IPS DF 6.9 (cell line): ENCODE measurements at regions not wholly inside any gene's neighbourhood (a gene's known extent, or its start where the extent isn't known, plus 50 kb on each side); places are given as distances from the start of the nearest gene placed in this dataset.

Experiments used
- DNase-seq: peaks from one replicate; pipeline ENCODE4 v3.0.0-alpha.2; 2013; ENCODE audit warnings: low read depth, low spot score
- H3K27ac ChIP-seq: one replicate; pipeline ENCODE4 v1.5.1; 2013; ENCODE audit warnings: low read length, control low read depth
- H3K27me3 ChIP-seq: 2 replicates; pipeline ENCODE4 v1.6.1; 2013; ENCODE audit warnings: mild to moderate bottlenecking, low read length; ENCODE audit not compliant: control insufficient read depth, insufficient read depth
- H3K36me3 ChIP-seq: 2 replicates; pipeline ENCODE4 v1.6.1; 2013; ENCODE audit warnings: low read length; ENCODE audit not compliant: control insufficient read depth, insufficient read depth
- H3K4me1 ChIP-seq: 2 replicates; pipeline ENCODE4 v1.6.1; 2013; ENCODE audit warnings: low read length; ENCODE audit not compliant: control insufficient read depth, insufficient read depth
- H3K4me3 ChIP-seq: 2 replicates; pipeline ENCODE4 v1.5.1; 2013; ENCODE audit warnings: mild to moderate bottlenecking, low read length
- H3K9me3 ChIP-seq: 2 replicates; pipeline ENCODE4 v1.6.1; 2013; ENCODE audit warnings: low read length, inconsistent platforms; ENCODE audit not compliant: control insufficient read depth, insufficient read depth
- WGBS: extraction: QIAGEN DNeasy Blood & Tissue Kit; methylation state at CpG from one replicate; pipeline ENCODE4 v1.1.7; 2013; ENCODE audit warnings: mixed read lengths, missing lambda C conversion rate; ENCODE audit not compliant: insufficient read length, insufficient coverage; 5-methylcytosine and 5-hydroxymethylcytosine counted together

GRCh38 chr2:184520441-184520840, 77.9 kb upstream of the ZNF804A start:
- H3K9me3 ChIP-seq: no peaks in the 10 kb centered on the region
- no peaks in the 10 kb centered on the region for H3K36me3 ChIP-seq
- no peak for DNase-seq
- no peaks in the 10 kb centered on the region for H3K27me3 ChIP-seq
- no CpG with 5 or more reads among the region's 1 CpG for WGBS
- no peak overlapping the region for H3K27ac ChIP-seq
- no peaks in the 10 kb centered on the region for H3K4me1 ChIP-seq
- H3K4me3 ChIP-seq: no peak overlapping the region

- Histone ChIP-seq H3K9me3 (no peaks in the 10 kb centered on the region; the same call in 1 of the 2 replicates), H3K4me1 (no peaks in the 10 kb centered on the region), H3K27ac (no peak overlapping the region), H3K4me3 (no peak overlapping the region), H3K36me3 (peaks cover 3% of the 10 kb centered on the region; the same call in 1 of the 2 replicates), H3K27me3 (no peaks in the 10 kb centered on the region)
- no CpG with 5 or more reads among the region's 11 CpGs for WGBS
- no peak for DNase-seq
Measured at GRCh38 chr2:184523732-184524131, 74.6 kb upstream of the ZNF804A start.

- H3K9me3 ChIP-seq: no peaks in the 10 kb centered on the region; the same call in 1 of the 2 replicates
- WGBS: no CpG with 5 or more reads among the region's 16 CpGs
- DNase-seq: no peak
- H3K27me3 ChIP-seq: no peaks in the 10 kb centered on the region
- peaks cover 3% of the 10 kb centered on the region; the same call in 1 of the 2 replicates for H3K36me3 ChIP-seq
- no peak overlapping the region for H3K4me3 ChIP-seq
- no peaks in the 10 kb centered on the region for H3K4me1 ChIP-seq
- H3K27ac ChIP-seq: no peak overlapping the region
Measured at GRCh38 chr2:184524551-184525382, 73.6 kb upstream of the ZNF804A start.

GRCh38 chr2:184527058-184527457, 71.3 kb upstream of the ZNF804A start:
- Histone ChIP-seq H3K4me1 (no peaks in the 10 kb centered on the region), H3K9me3 (no peaks in the 10 kb centered on the region; the same call in 1 of the 2 replicates), H3K27ac (no peak overlapping the region), H3K4me3 (no peak overlapping the region), H3K27me3 (no peaks in the 10 kb centered on the region), H3K36me3 (peaks cover 3% of the 10 kb centered on the region; the same call in 1 of the 2 replicates)
- DNase-seq: no peak

- H3K36me3 ChIP-seq: peaks cover 3% of the 10 kb centered on the region; the same call in 1 of the 2 replicates
- no peaks in the 10 kb centered on the region for H3K27me3 ChIP-seq
- H3K9me3 ChIP-seq: no peaks in the 10 kb centered on the region; the same call in 1 of the 2 replicates
- H3K4me1 ChIP-seq: no peaks in the 10 kb centered on the region
- no peak for DNase-seq
- no peak overlapping the region for H3K4me3 ChIP-seq
- WGBS: no CpG with 5 or more reads among the region's 2 CpGs
- H3K27ac ChIP-seq: no peak overlapping the region
Measured at GRCh38 chr2:184528119-184528518, 70.2 kb upstream of the ZNF804A start.

GRCh38 chr2:184530239-184530638, 68.1 kb upstream of the ZNF804A start:
- H3K9me3 ChIP-seq: no peaks in the 10 kb centered on the region; the same call in 1 of the 2 replicates
- no peaks in the 10 kb centered on the region for H3K4me1 ChIP-seq
- no peak overlapping the region for H3K27ac ChIP-seq
- no CpG with 5 or more reads among the region's 7 CpGs for WGBS
- no peak for DNase-seq
- H3K4me3 ChIP-seq: no peak overlapping the region
- H3K27me3 ChIP-seq: no peaks in the 10 kb centered on the region
- H3K36me3 ChIP-seq: peaks cover 3% of the 10 kb centered on the region; the same call in 1 of the 2 replicates

- H3K27ac ChIP-seq: no peak overlapping the region
- H3K4me1 ChIP-seq: no peaks in the 10 kb centered on the region
- peaks cover 3% of the 10 kb centered on the region; the same call in 1 of the 2 replicates for H3K36me3 ChIP-seq
- WGBS: no CpG with 5 or more reads among the region's 6 CpGs
- no peaks in the 10 kb centered on the region for H3K27me3 ChIP-seq
- H3K4me3 ChIP-seq: no peak overlapping the region
- H3K9me3 ChIP-seq: no peaks in the 10 kb centered on the region; the same call in 1 of the 2 replicates
- no peak for DNase-seq
Measured at GRCh38 chr2:184530959-184531358, 67.4 kb upstream of the ZNF804A start.

GRCh38 chr2:184532551-184532950, 65.8 kb upstream of the ZNF804A start:
- H3K27ac ChIP-seq: no peak overlapping the region

GRCh38 chr2:184534986-184535385, 63.3 kb upstream of the ZNF804A start:
- H3K36me3 ChIP-seq: no peaks in the 10 kb centered on the region
- no peak overlapping the region for H3K27ac ChIP-seq
- DNase-seq: no peak
- no peaks in the 10 kb centered on the region for H3K9me3 ChIP-seq
- H3K4me1 ChIP-seq: no peaks in the 10 kb centered on the region
- H3K27me3 ChIP-seq: no peaks in the 10 kb centered on the region
- H3K4me3 ChIP-seq: no peak overlapping the region
- 100% methylated on average over 1 of the region's 3 CpGs for WGBS

More at GRCh38 chr2:184532551-184532950, 65.8 kb upstream of the ZNF804A start:
- Histone ChIP-seq H3K9me3 (no peaks in the 10 kb centered on the region; the same call in 1 of the 2 replicates), H3K27me3 (no peaks in the 10 kb centered on the region), H3K36me3 (peaks cover 3% of the 10 kb centered on the region; the same call in 1 of the 2 replicates), H3K4me3 (no peak overlapping the region), H3K4me1 (no peaks in the 10 kb centered on the region)
- no peak for DNase-seq

GRCh38 chr2:184540246-184540789, 58.0 kb upstream of the ZNF804A start:
- Histone ChIP-seq H3K27me3 (no peaks in the 10 kb centered on the region), H3K4me3 (no peak overlapping the region), H3K9me3 (no peaks in the 10 kb centered on the region), H3K36me3 (no peaks in the 10 kb centered on the region), H3K27ac (no peak overlapping the region), H3K4me1 (no peaks in the 10 kb centered on the region)
- DNase-seq: no peak
